HG02798 (cell line): ENCODE measurements at regions not wholly inside any gene's neighbourhood (a gene's known extent, or its start where the extent isn't known, plus 50 kb on each side); places are given as distances from the start of the nearest gene placed in this dataset.

Experiments
- ATAC-seq: cut with Tn5 transposase; IDR thresholded peaks from one replicate; pipeline ENCODE4 v1.9.1; 2021; ENCODE audit warnings: mild to moderate bottlenecking; ENCODE audit not compliant: unreplicated experiment, poor library complexity

GRCh38 chr1:208917723-208918122 is 665.8 kb upstream of the CAMK1G start:
- no peak for ATAC-seq

GRCh38 chr1:208918160-208918559 is 665.4 kb upstream of the CAMK1G start:
- ATAC-seq: no peak

- no peak for ATAC-seq
These were observed 664.1 kb upstream of the CAMK1G start for GRCh38 chr1:208919371-208919770.

GRCh38 chr1:208921259-208921658 is 662.3 kb upstream of the CAMK1G start:
- no peak for ATAC-seq

GRCh38 chr1:208923456-208923855 is 660.1 kb upstream of the CAMK1G start:
- no peak for ATAC-seq

- no peak for ATAC-seq
These were observed 659.4 kb upstream of the CAMK1G start for GRCh38 chr1:208923946-208924720.

GRCh38 chr1:208924928-208925327 is 658.6 kb upstream of the CAMK1G start:
- no peak for ATAC-seq

- no peak for ATAC-seq
These were observed 655.0 kb upstream of the CAMK1G start for GRCh38 chr1:208928349-208929010.

- ATAC-seq: no peak
These were observed 653.9 kb upstream of the CAMK1G start for GRCh38 chr1:208929575-208929974.

GRCh38 chr1:208931936-208932335 is 651.6 kb upstream of the CAMK1G start:
- ATAC-seq: no peak

GRCh38 chr1:208933984-208934525 is 649.5 kb upstream of the CAMK1G start:
- ATAC-seq: no peak

- no peak for ATAC-seq
These were observed 648.6 kb upstream of the CAMK1G start for GRCh38 chr1:208934933-208935332.

GRCh38 chr1:208935517-208936187 is 647.9 kb upstream of the CAMK1G start:
- ATAC-seq: no peak

- ATAC-seq: no peak
These were observed 643.9 kb upstream of the CAMK1G start for GRCh38 chr1:208939537-208940085.

GRCh38 chr1:208942394-208943130 is 641.0 kb upstream of the CAMK1G start:
- ATAC-seq: no peak

- ATAC-seq: no peak
These were observed 640.2 kb upstream of the CAMK1G start for GRCh38 chr1:208943291-208943690.

GRCh38 chr1:208944981-208945451 is 638.5 kb upstream of the CAMK1G start:
- ATAC-seq: no peak

- no peak for ATAC-seq
These were observed 633.3 kb upstream of the CAMK1G start for GRCh38 chr1:208950206-208950605.

- ATAC-seq: no peak
These were observed 632.4 kb upstream of the CAMK1G start for GRCh38 chr1:208951026-208951525.

- ATAC-seq: no peak
These were observed 631.6 kb upstream of the CAMK1G start for GRCh38 chr1:208951908-208952307.
